Calu3 (cell line): ENCODE measurements at regions not wholly inside any gene's neighbourhood (a gene's known extent, or its start where the extent isn't known, plus 50 kb on each side); places are given as distances from the start of the nearest gene placed in this dataset.

Experiments
- BruUV-seq: library from RNA; stranded (reverse); fragments of 400-500 nt; replicated peaks from 2 replicates; lab custom pipeline; 2021; lab: Mats Ljungman, UMichigan
- CTCF ChIA-PET: fragments of 300-600 bp; sonication (Branson Sonifier 250); formaldehyde crosslinking; loops from one replicate; lab custom pipeline; 2022; ENCODE audit warnings: antibody characterized with exemption; lab: Charles Lee
- DNase-seq: peaks from one replicate; pipeline ENCODE4 v3.0.0; 2022
- H3K27ac Mint-ChIP-seq: one replicate; pipeline ENCODE4 v1.8.0; 2022; ENCODE audit warnings: mixed read lengths; ENCODE audit not compliant: unreplicated experiment
- H3K27me3 Mint-ChIP-seq: one replicate; pipeline ENCODE4 v1.8.0; 2022; ENCODE audit warnings: mixed read lengths; ENCODE audit not compliant: unreplicated experiment
- H3K36me3 Mint-ChIP-seq: one replicate; pipeline ENCODE4 v1.8.0; 2022; ENCODE audit warnings: mild to moderate bottlenecking, moderate library complexity, mixed read lengths; ENCODE audit not compliant: insufficient read depth, unreplicated experiment
- H3K4me1 Mint-ChIP-seq: one replicate; pipeline ENCODE4 v1.8.0; 2022; ENCODE audit warnings: mild to moderate bottlenecking, low read depth, mixed read lengths; ENCODE audit not compliant: unreplicated experiment
- H3K4me3 Mint-ChIP-seq: one replicate; pipeline ENCODE4 v1.8.0; 2022; ENCODE audit warnings: mild to moderate bottlenecking, low read depth, moderate library complexity, mixed read lengths; ENCODE audit not compliant: unreplicated experiment
- H3K9me3 Mint-ChIP-seq: one replicate; pipeline ENCODE4 v1.8.0; 2022; ENCODE audit warnings: low read depth, mixed read lengths; ENCODE audit not compliant: unreplicated experiment
- intact Hi-C: fragments of 100-400 bp; cut with micrococcal nuclease; formaldehyde crosslinking; loops from one replicate; pipeline ENCODE4 v1.10.0; 2022; ENCODE audit not compliant: unreplicated experiment
- TF ChIP-seq, protein P1 (sequence below): fragments of 200-600 bp; IDR thresholded peaks from one replicate; pipeline ENCODE4 v1.8.0; 2022; ENCODE audit warnings: antibody characterized with exemption; ENCODE audit not compliant: unreplicated experiment

GRCh38 chr7:116418524-116418923 lies 81.0 kb upstream of the CAV2 start:
- BruUV-seq, result no TSS peak
- Mint-ChIP-seq H3K27me3 (no peaks in the 10 kb centered on the region), H3K27ac (no peak overlapping the region), H3K4me3 (no peak overlapping the region), H3K36me3 (no peaks in the 10 kb centered on the region), H3K9me3 (no peaks in the 10 kb centered on the region), H3K4me1 (peaks cover 52% of the 10 kb centered on the region)
- CTCF ChIA-PET, result no interaction called here
- intact Hi-C loops, result no loop called here
- DNase-seq, result no peak
- TF ChIP-seq, protein P1, sequence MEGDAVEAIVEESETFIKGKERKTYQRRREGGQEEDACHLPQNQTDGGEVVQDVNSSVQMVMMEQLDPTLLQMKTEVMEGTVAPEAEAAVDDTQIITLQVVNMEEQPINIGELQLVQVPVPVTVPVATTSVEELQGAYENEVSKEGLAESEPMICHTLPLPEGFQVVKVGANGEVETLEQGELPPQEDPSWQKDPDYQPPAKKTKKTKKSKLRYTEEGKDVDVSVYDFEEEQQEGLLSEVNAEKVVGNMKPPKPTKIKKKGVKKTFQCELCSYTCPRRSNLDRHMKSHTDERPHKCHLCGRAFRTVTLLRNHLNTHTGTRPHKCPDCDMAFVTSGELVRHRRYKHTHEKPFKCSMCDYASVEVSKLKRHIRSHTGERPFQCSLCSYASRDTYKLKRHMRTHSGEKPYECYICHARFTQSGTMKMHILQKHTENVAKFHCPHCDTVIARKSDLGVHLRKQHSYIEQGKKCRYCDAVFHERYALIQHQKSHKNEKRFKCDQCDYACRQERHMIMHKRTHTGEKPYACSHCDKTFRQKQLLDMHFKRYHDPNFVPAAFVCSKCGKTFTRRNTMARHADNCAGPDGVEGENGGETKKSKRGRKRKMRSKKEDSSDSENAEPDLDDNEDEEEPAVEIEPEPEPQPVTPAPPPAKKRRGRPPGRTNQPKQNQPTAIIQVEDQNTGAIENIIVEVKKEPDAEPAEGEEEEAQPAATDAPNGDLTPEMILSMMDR, result no peak

GRCh38 chr7:116420003-116420402 lies 79.5 kb upstream of the CAV2 start:
- TF ChIP-seq, protein P1, result no peak
- H3K36me3 Mint-ChIP-seq, result no peaks in the 10 kb centered on the region
- H3K9me3 Mint-ChIP-seq, result no peaks in the 10 kb centered on the region
- H3K27ac Mint-ChIP-seq, result peak overlapping the region; percentile 7
- CTCF ChIA-PET, result no interaction called here
- H3K27me3 Mint-ChIP-seq, result no peaks in the 10 kb centered on the region
- peaks cover 59% of the 10 kb centered on the region for H3K4me1 Mint-ChIP-seq
- DNase-seq, result no peak
- H3K4me3 Mint-ChIP-seq, result no peak overlapping the region
- BruUV-seq, result no TSS peak
- intact Hi-C loops, result loop anchor here (5.0 kb wide), 1 partner anchor 63 kb away; no protein-coding TSS in a partner anchor

GRCh38 chr7:116421298-116421697 lies 78.2 kb upstream of the CAV2 start:
- H3K4me1 Mint-ChIP-seq, result peaks cover 61% of the 10 kb centered on the region
- H3K27ac Mint-ChIP-seq, result no peak overlapping the region
- no TSS peak for BruUV-seq
- intact Hi-C loops, result loop anchor here (5.0 kb wide), 1 partner anchor 64 kb away; no protein-coding TSS in a partner anchor
- TF ChIP-seq, protein P1, result no peak
- DNase-seq, result no peak
- H3K36me3 Mint-ChIP-seq, result peaks cover 3% of the 10 kb centered on the region
- no peak overlapping the region for H3K4me3 Mint-ChIP-seq
- CTCF ChIA-PET, result no interaction called here
- H3K9me3 Mint-ChIP-seq, result no peaks in the 10 kb centered on the region
- H3K27me3 Mint-ChIP-seq, result no peaks in the 10 kb centered on the region

GRCh38 chr7:116422683-116423082 lies 76.9 kb upstream of the CAV2 start:
- Mint-ChIP-seq H3K4me1 (peaks cover 66% of the 10 kb centered on the region), H3K4me3 (no peak overlapping the region), H3K9me3 (no peaks in the 10 kb centered on the region), H3K27me3 (no peaks in the 10 kb centered on the region), H3K36me3 (peaks cover 6% of the 10 kb centered on the region), H3K27ac (no peak overlapping the region)
- no peak for DNase-seq
- TF ChIP-seq, protein P1, result no peak
- intact Hi-C loops, result loop anchor here (5.0 kb wide), 1 partner anchor 65 kb away; no protein-coding TSS in a partner anchor
- CTCF ChIA-PET, result interaction anchor here (0.6 to 1.9 kb wide), 3 partner anchors 19 to 104 kb away, joined by 3 to 8 read pairs (median 4); no protein-coding TSS in a partner anchor
- no TSS peak for BruUV-seq
